Stimulated activated CD8-positive, alpha-beta memory T cell treated with anti-CD3 and anti-CD28 coated beads, Interleukin-15, amount 100 ng/mL, for 48 hours (primary cell): ENCODE measurements at regions not wholly inside any gene's neighbourhood (a gene's known extent, or its start where the extent isn't known, plus 50 kb on each side); places are given as distances from the start of the nearest gene placed in this dataset.

Experiments
- DNase-seq, 2 donors: peaks; one replicate each; pipeline ENCODE4 v3.0.0-alpha.2; 2020; ENCODE audit warnings: low read depth in 2 of 2

- DNase-seq: peak; percentile 83 to 86
These were observed 106.4 kb downstream of the ARF6 start for GRCh38 chr14:49999146-49999761.

- no peak for DNase-seq
These were observed 107.0 kb downstream of the ARF6 start for GRCh38 chr14:49999826-50000379.

- peak; percentile 79 to 82 for DNase-seq
These were observed 107.7 kb downstream of the ARF6 start for GRCh38 chr14:50000380-50001150.

DNA sequence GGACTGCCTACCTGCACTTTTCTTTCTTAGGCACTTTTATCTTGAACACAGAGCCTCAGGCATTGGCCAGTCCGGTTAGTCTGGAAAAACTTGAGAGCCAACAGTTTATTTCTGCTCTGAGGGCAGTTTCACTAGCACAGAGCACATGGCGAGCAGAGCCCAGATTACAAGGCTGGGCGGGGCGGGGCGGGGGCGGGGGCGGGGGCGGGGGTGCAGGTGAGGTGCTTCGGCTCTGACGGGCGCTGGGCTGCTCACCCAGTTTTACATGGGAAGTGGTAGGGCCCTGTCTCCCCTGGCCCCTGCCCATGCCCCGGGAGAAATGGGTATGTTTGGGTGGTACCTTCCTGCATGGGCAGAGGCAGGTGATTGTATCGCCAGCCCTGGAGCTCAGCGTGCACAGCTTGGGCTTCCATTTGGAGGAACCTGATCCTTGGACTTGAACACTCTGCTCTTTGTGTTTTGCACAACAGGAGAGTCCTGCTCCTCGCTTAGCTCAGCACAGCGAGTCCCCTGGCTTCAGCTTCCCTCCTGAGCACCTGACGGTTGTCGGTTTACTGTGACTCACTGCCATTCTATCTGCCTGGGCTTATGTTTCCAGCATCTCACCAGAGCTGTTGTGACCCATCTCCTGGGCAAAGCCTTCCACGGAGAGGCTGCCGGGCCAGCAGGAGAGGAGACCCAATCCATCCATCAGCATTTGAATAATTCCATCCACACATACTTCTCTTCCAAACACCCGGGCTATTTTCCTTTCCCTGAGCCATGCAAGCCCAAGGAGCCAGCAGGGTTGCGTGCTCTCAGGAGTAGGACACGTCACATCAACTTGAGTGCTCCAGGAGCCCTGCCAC, 108.5 kb downstream of the ARF6 start:
- peak; percentile 64 to 65 for DNase-seq

DNA sequence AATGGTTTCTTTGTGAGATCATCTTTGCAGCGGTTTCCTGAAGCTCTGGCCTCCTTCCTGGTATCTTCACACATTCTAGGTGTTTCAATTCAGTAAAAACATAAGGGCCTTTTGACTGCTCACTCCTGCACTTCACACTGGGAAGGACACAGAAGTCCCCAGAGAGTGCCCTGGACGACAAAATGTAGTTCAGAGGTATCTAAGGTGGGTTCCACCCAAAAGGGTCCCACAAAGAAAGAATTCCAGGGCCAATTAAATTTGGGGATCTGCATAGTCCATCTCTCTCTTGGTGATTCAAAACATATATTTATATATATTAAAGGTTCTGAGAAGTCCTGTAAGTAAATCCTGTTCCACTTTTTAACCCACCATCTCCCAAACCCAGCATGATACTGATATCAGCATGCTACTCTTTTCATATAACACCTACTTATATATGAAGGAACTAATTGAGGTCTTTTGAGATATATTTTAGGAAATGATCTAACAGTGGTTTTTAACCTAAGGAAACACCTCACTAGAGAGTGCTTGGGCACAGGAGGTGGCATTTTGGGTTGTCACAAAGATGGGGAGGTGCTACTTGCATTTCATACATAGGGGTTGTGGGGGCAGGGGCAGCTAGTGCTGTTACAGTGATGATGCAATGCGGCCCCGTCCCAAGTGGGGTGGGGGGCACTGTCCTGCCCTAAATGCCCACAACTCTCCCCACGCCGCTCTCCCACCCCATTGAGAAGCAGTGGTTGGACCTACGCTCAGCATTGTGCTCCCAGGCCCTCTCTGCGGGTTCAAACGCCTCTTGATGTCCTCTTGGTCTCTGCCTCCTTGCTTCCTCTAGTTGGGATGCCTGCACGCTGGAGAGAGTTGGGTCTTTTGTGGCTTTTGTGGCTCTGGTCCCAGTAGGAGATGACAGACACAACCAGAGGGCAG, 109.4 kb downstream of the ARF6 start:
- DNase-seq: peak; percentile 54 to 71

GRCh38 chr14:50002926-50003212, 110.0 kb downstream of the ARF6 start:
- no peak for DNase-seq

DNA sequence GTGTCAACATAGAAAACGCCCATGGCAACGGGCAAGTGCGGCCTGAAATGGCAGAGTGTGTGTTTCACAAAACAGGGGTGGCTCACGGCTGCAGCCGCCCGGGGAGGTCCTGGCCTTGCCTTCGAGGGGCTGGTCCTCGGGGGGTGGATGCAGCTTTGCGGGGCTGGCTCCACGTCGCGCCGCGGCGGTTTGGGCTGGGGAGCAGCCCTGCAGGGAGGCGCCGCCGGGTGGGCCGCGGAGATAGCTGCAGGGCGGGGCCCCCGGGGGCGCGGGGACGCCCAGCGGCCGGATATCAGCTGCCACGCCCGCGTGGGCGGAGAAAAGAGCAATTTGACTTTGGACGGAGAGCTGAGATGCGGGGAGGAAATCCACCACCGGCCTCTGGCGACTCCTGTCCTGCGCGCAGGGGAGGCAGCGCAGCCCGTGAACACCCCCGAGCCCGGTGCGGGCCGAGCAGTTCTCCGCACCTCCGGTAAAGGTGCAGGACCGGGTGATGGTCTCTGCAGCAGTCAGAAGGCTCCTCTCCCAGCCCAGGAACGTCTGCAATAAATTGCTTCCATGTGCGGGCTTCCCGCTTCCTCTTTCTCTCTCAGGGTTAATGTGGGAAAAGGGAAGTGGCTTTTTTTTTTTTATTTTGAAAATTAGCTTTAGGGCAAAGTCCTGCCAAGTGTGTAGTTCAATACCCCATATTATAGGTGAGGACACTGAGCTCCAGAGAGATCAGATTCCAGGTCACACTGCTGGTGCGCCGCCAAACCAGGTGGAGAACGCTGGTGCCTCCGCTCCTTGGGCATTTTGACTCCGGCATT, 110.5 kb downstream of the ARF6 start:
- peak; percentile 82 to 86 for DNase-seq

GRCh38 chr14:50006141-50006540, 110.2 kb downstream of the VCPKMT start:
- DNase-seq: no peak

GRCh38 chr14:50007123-50007903, 109.1 kb downstream of the VCPKMT start:
- no peak for DNase-seq

- no peak for DNase-seq
These were observed 107.8 kb downstream of the VCPKMT start for GRCh38 chr14:50008562-50008961.

GRCh38 chr14:50008974-50009373, 107.4 kb downstream of the VCPKMT start:
- DNase-seq: no peak

GRCh38 chr14:50010752-50011151, 105.6 kb downstream of the VCPKMT start:
- no peak for DNase-seq

- DNase-seq: no peak
These were observed 105.1 kb downstream of the VCPKMT start for GRCh38 chr14:50011242-50011641.

GRCh38 chr14:50012644-50013043, 103.7 kb downstream of the VCPKMT start:
- no peak for DNase-seq

DNA sequence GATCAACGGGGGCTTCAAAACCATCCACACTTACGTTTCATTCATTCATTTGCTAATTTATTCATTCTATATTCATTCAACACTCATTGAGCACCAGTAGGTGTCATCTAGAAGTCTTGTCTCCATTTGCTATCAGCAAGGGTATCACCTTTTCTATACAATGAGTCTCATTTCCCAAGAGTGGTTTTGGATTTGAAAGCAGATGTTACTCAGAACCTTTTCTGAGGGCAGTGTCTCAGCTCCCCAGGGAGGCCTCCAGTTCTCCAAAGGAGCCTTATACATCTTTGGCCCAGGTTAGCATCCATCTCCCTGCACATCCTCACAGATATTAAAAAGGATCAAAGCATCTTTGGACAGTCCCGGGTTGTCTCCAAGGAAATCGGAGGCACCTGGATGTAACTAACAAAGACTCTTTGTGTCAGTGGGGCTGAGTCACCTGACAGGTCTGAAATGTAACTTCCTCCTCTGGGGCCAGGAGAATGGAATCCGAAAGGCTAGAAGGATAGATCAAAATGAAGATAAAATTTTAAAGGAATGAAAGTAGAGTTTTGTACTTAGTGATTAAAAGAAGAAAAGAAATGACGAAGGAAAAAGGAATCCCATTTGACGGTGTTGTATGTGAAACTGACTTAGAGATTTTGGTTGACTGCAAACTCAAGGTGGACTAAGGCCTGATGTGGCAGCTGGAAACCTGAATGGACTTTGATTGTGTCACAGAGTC, 103.0 kb downstream of the VCPKMT start:
- DNase-seq: no peak

DNA sequence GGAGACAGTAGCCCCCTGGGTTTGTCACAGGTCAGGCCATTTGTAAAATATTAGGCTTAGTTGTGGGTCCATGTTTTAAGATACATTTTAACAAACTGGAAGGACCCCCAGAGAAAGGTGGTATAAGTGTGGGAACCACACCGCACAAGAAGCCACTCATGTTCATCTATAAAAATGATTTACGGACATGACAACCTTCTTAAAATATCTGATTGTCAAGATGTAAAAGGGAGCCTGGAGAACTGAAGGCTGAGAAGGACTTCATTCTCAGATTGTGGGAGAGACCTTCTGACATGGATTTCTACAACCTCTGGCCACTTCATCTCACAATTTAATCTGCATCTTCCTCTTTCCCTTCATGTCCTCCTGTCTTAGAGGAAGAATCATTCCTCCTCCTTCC, 102.4 kb downstream of the VCPKMT start:
- DNase-seq: no peak

- no peak for DNase-seq
These were observed 101.5 kb downstream of the VCPKMT start for GRCh38 chr14:50014809-50015430.

GRCh38 chr14:50015716-50016115, 100.7 kb downstream of the VCPKMT start:
- DNase-seq: no peak
